ENCODE measurements at regions not wholly inside any gene's neighbourhood (a gene's known extent, or its start where the extent isn't known, plus 50 kb on each side); places are given as distances from the start of the nearest gene placed in this dataset.

GRCh38 chr4:125423124-125423523, 108.4 kb downstream of the FAT4 start:
- no peaks in the 10 kb centered on the region for H3K9me2 ChIP-seq (replicated peaks; ENCODE audit: insufficient read depth, low read length)
- H3K27ac ChIP-seq (ENCODE audit: low read length), result no peak overlapping the region
- no peak overlapping the region for H2AFZ ChIP-seq (ENCODE audit: low read length)
- H3F3A ChIP-seq (ENCODE audit: insufficient read depth, low read length), result no peaks in the 10 kb centered on the region
- no peaks in the 10 kb centered on the region for H3K9me3 ChIP-seq (replicated peaks; ENCODE audit: insufficient read depth, low read length)
- no peaks in the 10 kb centered on the region for H3K79me2 ChIP-seq (ENCODE audit: low read length)
- no peak overlapping the region for H3K4me2 ChIP-seq (ENCODE audit: low read depth, low read length)
- TF ChIP-seq EZH2phosphoT487 (IDR thresholded peaks at IDR 0.05; ENCODE audit: low read length), result no peak
- TF ChIP-seq EZH2 (optimal IDR thresholded peaks at IDR 0.05; ENCODE audit: low read depth, low read length), result no peak
- no peak for TF ChIP-seq CTCF (IDR thresholded peaks at IDR 0.05; ENCODE audit: low read length)
- H3K4me3 ChIP-seq (ENCODE audit: low read length), result no peak overlapping the region
- no peaks in the 10 kb centered on the region for H3K27me3 ChIP-seq (replicated peaks; ENCODE audit: insufficient read depth, low read length)
- no peaks in the 10 kb centered on the region for H4K20me1 ChIP-seq (ENCODE audit: insufficient read depth, low read length)
- no peaks in the 10 kb centered on the region for H3K4me1 ChIP-seq (ENCODE audit: low read length)
- H3K36me3 ChIP-seq (replicated peaks; ENCODE audit: insufficient read depth, low read length), result no peaks in the 10 kb centered on the region
- H3K9ac ChIP-seq (ENCODE audit: low read length), result no peak overlapping the region
- DNase-seq, result no peak

GRCh38 chr4:125428832-125429231, 114.1 kb downstream of the FAT4 start:
- DNase-seq, result no peak
- Histone ChIP-seq H3K4me1 (ENCODE audit: low read length) (no peaks in the 10 kb centered on the region), H3K4me2 (ENCODE audit: low read depth, low read length) (no peak overlapping the region), H4K20me1 (ENCODE audit: insufficient read depth, low read length) (no peaks in the 10 kb centered on the region), H3K9ac (ENCODE audit: low read length) (no peak overlapping the region), H3K36me3 (replicated peaks; ENCODE audit: insufficient read depth, low read length) (no peaks in the 10 kb centered on the region), H3K79me2 (ENCODE audit: low read length) (no peaks in the 10 kb centered on the region), H2AFZ (ENCODE audit: low read length) (no peak overlapping the region), H3K27me3 (replicated peaks; ENCODE audit: insufficient read depth, low read length) (no peaks in the 10 kb centered on the region), H3K4me3 (ENCODE audit: low read length) (no peak overlapping the region), H3K9me2 (replicated peaks; ENCODE audit: insufficient read depth, low read length) (no peaks in the 10 kb centered on the region), H3F3A (ENCODE audit: insufficient read depth, low read length) (no peaks in the 10 kb centered on the region), H3K9me3 (replicated peaks; ENCODE audit: insufficient read depth, low read length) (no peaks in the 10 kb centered on the region), H3K27ac (ENCODE audit: low read length) (no peak overlapping the region)
- TF ChIP-seq EZH2 (optimal IDR thresholded peaks at IDR 0.05; ENCODE audit: low read depth, low read length) (no peak), EZH2phosphoT487 (IDR thresholded peaks at IDR 0.05; ENCODE audit: low read length) (no peak), CTCF (IDR thresholded peaks at IDR 0.05; ENCODE audit: low read length) (no peak)

- Histone ChIP-seq H3K36me3 (replicated peaks; ENCODE audit: insufficient read depth, low read length) (no peaks in the 10 kb centered on the region), H4K20me1 (ENCODE audit: insufficient read depth, low read length) (no peaks in the 10 kb centered on the region), H3K9me2 (replicated peaks; ENCODE audit: insufficient read depth, low read length) (no peaks in the 10 kb centered on the region), H3K4me3 (ENCODE audit: low read length) (no peak overlapping the region), H3K27me3 (replicated peaks; ENCODE audit: insufficient read depth, low read length) (no peaks in the 10 kb centered on the region), H2AFZ (ENCODE audit: low read length) (no peak overlapping the region), H3K9ac (ENCODE audit: low read length) (no peak overlapping the region), H3K9me3 (replicated peaks; ENCODE audit: insufficient read depth, low read length) (no peaks in the 10 kb centered on the region), H3K4me2 (ENCODE audit: low read depth, low read length) (no peak overlapping the region), H3F3A (ENCODE audit: insufficient read depth, low read length) (no peaks in the 10 kb centered on the region), H3K27ac (ENCODE audit: low read length) (no peak overlapping the region), H3K79me2 (ENCODE audit: low read length) (no peaks in the 10 kb centered on the region), H3K4me1 (ENCODE audit: low read length) (no peaks in the 10 kb centered on the region)
- TF ChIP-seq CTCF (IDR thresholded peaks at IDR 0.05; ENCODE audit: low read length), result no peak
- no peak for TF ChIP-seq EZH2phosphoT487 (IDR thresholded peaks at IDR 0.05; ENCODE audit: low read length)
- TF ChIP-seq EZH2 (optimal IDR thresholded peaks at IDR 0.05; ENCODE audit: low read depth, low read length), result no peak
- no peak for DNase-seq
These were observed 115.3 kb downstream of the FAT4 start for GRCh38 chr4:125430086-125430485.
